OCI-LY1 (cell line): ENCODE measurements at regions not wholly inside any gene's neighbourhood (a gene's known extent, or its start where the extent isn't known, plus 50 kb on each side); places are given as distances from the start of the nearest gene placed in this dataset.

Experiments
- H2AFZ ChIP-seq: fragments of 200-600 bp; sonication (generic), shearing (Covaris generic); 2 replicates; pipeline ENCODE4 v1.6.0; 2014; ENCODE audit warnings: antibody characterized with exemption, mild to moderate bottlenecking, low read length
- H3F3A ChIP-seq: fragments of 200-600 bp; sonication (generic), shearing (Covaris generic); 2 replicates; pipeline ENCODE4 v1.6.0; 2014; ENCODE audit warnings: mild to moderate bottlenecking, antibody characterized with exemption, low read length, moderate library complexity; ENCODE audit not compliant: insufficient read depth
- H3K27ac ChIP-seq: fragments of 200-600 bp; sonication (generic); 2 replicates; pipeline ENCODE4 v1.5.1; 2014; ENCODE audit warnings: low read length, mixed run types, mild to moderate bottlenecking, low read depth; ENCODE audit not compliant: poor library complexity, severe bottlenecking
- H3K27me3 ChIP-seq: fragments of 200-600 bp; sonication (generic); 2 replicates; pipeline ENCODE4 v1.6.0; 2014; ENCODE audit warnings: antibody characterized with exemption, mild to moderate bottlenecking, low read length, moderate library complexity; ENCODE audit not compliant: insufficient read depth
- H3K36me3 ChIP-seq: fragments of 200-600 bp; sonication (generic); 2 replicates; pipeline ENCODE4 v1.6.1; 2014; ENCODE audit warnings: mild to moderate bottlenecking, antibody characterized with exemption, low read length, moderate library complexity, mixed read lengths; ENCODE audit not compliant: insufficient read depth
- H3K4me1 ChIP-seq: fragments of 200-600 bp; sonication (generic); 2 replicates; pipeline ENCODE4 v1.5.1; 2014; ENCODE audit warnings: mild to moderate bottlenecking, low read length, moderate library complexity; ENCODE audit not compliant: insufficient read depth, severe bottlenecking
- H3K4me2 ChIP-seq: fragments of 200-600 bp; sonication (generic), shearing (Covaris generic); 2 replicates; pipeline ENCODE4 v1.6.1; 2014; ENCODE audit warnings: low read length
- H3K4me3 ChIP-seq: fragments of 200-600 bp; sonication (generic); 2 replicates; pipeline ENCODE4 v1.5.1; 2014; ENCODE audit warnings: low read length, low read depth, mild to moderate bottlenecking, mixed read lengths; ENCODE audit not compliant: poor library complexity, severe bottlenecking
- H3K79me2 ChIP-seq: fragments of 200-600 bp; shearing (Covaris generic); 2 replicates; pipeline ENCODE4 v1.6.1; 2016; ENCODE audit warnings: mixed run types, low read length, mixed read lengths; ENCODE audit not compliant: insufficient read depth
- H3K9ac ChIP-seq: fragments of 200-600 bp; sonication (generic), shearing (Covaris generic); 2 replicates; pipeline ENCODE4 v1.6.1; 2014; ENCODE audit warnings: mild to moderate bottlenecking, low read length, mixed read lengths
- H3K9me2 ChIP-seq: fragments of 200-600 bp; sonication (generic), shearing (Covaris generic); 2 replicates; pipeline ENCODE4 v1.6.1; 2014; ENCODE audit warnings: low read depth, mild to moderate bottlenecking, low read length, mixed read lengths
- H3K9me3 ChIP-seq: fragments of 200-600 bp; shearing (Covaris generic); 2 replicates; pipeline ENCODE4 v1.6.1; 2014; ENCODE audit warnings: low read length, mixed read lengths
- H4K20me1 ChIP-seq: fragments of 200-600 bp; sonication (generic), shearing (Covaris generic); 2 replicates; pipeline ENCODE4 v1.6.0; 2016; ENCODE audit warnings: mild to moderate bottlenecking, low read length; ENCODE audit not compliant: insufficient read depth
- EZH2 ChIP-seq: fragments of 200-600 bp; sonication (generic), shearing (Covaris generic); IDR thresholded peaks from 2 replicates; pipeline ENCODE4 v1.8.0; 2017; ENCODE audit warnings: borderline replicate concordance, mixed run types, mild to moderate bottlenecking, antibody characterized with exemption, low read length, moderate library complexity, mixed read lengths
- TF ChIP-seq, protein P1 (sequence below): fragments of 200-600 bp; sonication (generic), shearing (Covaris generic); IDR thresholded peaks from 2 replicates; pipeline ENCODE4 v1.5.1; 2017; ENCODE audit warnings: mild to moderate bottlenecking, antibody characterized with exemption, low read length, moderate library complexity, mixed read lengths

DNA sequence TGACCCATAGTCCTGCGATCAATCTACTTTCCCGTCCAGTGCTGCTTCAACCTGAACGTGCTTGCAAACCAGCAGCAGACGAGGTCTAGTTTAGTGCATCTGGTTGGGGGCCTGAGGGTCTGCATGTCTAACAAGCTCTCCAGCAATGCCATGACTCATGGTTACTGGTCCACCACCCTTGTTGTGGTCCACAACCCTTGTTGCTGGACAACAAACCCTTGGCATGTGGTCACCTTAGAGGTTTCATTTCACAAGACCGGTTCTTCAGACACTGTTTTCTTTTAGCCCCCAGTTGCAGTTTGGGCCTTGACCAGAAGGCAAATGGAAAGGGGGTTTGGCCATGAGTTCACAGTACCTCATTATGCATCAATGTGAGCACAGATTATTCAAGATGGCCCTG, 424.8 kb downstream of the QKI start:
- H3K4me2 ChIP-seq = no peak overlapping the region
- H3K9me2 ChIP-seq = no peaks in the 10 kb centered on the region
- H3K9me3 ChIP-seq = no peaks in the 10 kb centered on the region
- no peak overlapping the region for H3K4me3 ChIP-seq
- H4K20me1 ChIP-seq = no peaks in the 10 kb centered on the region
- H3K79me2 ChIP-seq = no peaks in the 10 kb centered on the region
- H3K36me3 ChIP-seq = no peaks in the 10 kb centered on the region
- H3K27ac ChIP-seq = no peak overlapping the region
- H2AFZ ChIP-seq = no peak overlapping the region
- H3K4me1 ChIP-seq = peaks cover 5% of the 10 kb centered on the region
- H3F3A ChIP-seq = no peaks in the 10 kb centered on the region
- TF ChIP-seq, protein P1, sequence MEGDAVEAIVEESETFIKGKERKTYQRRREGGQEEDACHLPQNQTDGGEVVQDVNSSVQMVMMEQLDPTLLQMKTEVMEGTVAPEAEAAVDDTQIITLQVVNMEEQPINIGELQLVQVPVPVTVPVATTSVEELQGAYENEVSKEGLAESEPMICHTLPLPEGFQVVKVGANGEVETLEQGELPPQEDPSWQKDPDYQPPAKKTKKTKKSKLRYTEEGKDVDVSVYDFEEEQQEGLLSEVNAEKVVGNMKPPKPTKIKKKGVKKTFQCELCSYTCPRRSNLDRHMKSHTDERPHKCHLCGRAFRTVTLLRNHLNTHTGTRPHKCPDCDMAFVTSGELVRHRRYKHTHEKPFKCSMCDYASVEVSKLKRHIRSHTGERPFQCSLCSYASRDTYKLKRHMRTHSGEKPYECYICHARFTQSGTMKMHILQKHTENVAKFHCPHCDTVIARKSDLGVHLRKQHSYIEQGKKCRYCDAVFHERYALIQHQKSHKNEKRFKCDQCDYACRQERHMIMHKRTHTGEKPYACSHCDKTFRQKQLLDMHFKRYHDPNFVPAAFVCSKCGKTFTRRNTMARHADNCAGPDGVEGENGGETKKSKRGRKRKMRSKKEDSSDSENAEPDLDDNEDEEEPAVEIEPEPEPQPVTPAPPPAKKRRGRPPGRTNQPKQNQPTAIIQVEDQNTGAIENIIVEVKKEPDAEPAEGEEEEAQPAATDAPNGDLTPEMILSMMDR = no peak
- no peak for TF ChIP-seq EZH2
- no peak overlapping the region for H3K9ac ChIP-seq
- H3K27me3 ChIP-seq = no peaks in the 10 kb centered on the region

DNA sequence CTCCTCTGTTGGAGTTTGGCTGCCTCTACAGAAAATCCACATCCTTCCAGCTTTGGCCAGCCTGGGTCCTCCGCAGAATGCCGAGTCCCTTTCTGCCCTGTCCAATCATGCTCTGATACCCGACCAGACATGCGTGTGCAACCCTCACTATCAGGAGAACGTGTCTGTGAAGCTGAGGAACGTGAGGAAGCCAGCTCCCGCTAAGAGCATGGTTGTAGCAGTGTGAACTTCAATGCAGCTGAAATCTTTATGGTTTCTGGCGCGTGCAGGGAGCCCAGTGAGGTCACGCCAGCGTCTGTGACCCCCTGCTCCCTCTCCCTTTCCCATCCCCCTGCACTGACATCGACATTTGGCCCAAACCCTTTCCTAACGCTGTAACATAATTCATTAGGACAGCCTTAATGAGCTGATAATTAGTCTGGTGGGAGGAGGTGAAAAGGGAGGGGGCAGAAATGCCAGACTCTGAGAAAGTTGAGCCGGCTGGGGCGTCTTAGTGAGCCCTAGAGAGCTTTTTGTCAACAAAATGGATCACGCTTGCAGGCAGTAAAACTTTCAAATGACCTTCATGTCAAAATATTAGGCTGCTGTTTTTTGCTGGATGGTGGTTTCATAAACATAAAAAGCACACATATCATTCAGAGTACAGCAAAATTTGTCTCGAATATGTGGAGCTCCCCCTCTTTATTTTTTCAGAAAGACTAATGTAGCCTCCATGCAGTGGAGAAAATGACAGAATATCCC, 423.3 kb downstream of the QKI start:
- no peak overlapping the region for H3K4me2 ChIP-seq
- TF ChIP-seq, protein P1 = no peak
- TF ChIP-seq EZH2 = no peak

GRCh38 chr6:163836876-163837690, 422.6 kb downstream of the QKI start:
- Histone ChIP-seq H3K9ac (no peak overlapping the region), H3K27me3 (no peaks in the 10 kb centered on the region), H3F3A (no peaks in the 10 kb centered on the region), H3K36me3 (no peaks in the 10 kb centered on the region), H3K4me3 (no peak overlapping the region), H4K20me1 (no peaks in the 10 kb centered on the region), H3K9me3 (no peaks in the 10 kb centered on the region), H3K4me1 (peaks cover 5% of the 10 kb centered on the region), H3K9me2 (no peaks in the 10 kb centered on the region), H2AFZ (no peak overlapping the region), H3K27ac (no peak overlapping the region), H3K79me2 (no peaks in the 10 kb centered on the region), H3K4me2 (no peak overlapping the region)
- TF ChIP-seq, protein P1 = no peak
- no peak for TF ChIP-seq EZH2

More for the DNA sequence above, 423.3 kb downstream of the QKI start:
- Histone ChIP-seq H3K36me3 (no peaks in the 10 kb centered on the region), H3K4me1 (peaks cover 5% of the 10 kb centered on the region), H3K27ac (no peak overlapping the region), H3K79me2 (no peaks in the 10 kb centered on the region), H4K20me1 (no peaks in the 10 kb centered on the region), H2AFZ (no peak overlapping the region), H3K9me2 (no peaks in the 10 kb centered on the region), H3K9me3 (no peaks in the 10 kb centered on the region), H3K4me3 (no peak overlapping the region), H3K9ac (no peak overlapping the region), H3F3A (no peaks in the 10 kb centered on the region), H3K27me3 (no peaks in the 10 kb centered on the region)
